Hematopoietic multipotent progenitor cell treated with erythropoietin and hydrocortisone succinate and interleukin-3 and kit ligand, for 15 days (in vitro differentiated cells): ENCODE measurements at regions not wholly inside any gene's neighbourhood (a gene's known extent, or its start where the extent isn't known, plus 50 kb on each side); places are given as distances from the start of the nearest gene placed in this dataset.
"Not testable (repeated sequence)": the region's sequence is repeated elsewhere in the genome, so short reads cannot be mapped to it uniquely, and the experiment has no call there.

Experiments
- DNase-seq: peaks from one replicate; pipeline ENCODE4 v3.0.0-alpha.2; 2015; ENCODE audit warnings: low spot score

DNA sequence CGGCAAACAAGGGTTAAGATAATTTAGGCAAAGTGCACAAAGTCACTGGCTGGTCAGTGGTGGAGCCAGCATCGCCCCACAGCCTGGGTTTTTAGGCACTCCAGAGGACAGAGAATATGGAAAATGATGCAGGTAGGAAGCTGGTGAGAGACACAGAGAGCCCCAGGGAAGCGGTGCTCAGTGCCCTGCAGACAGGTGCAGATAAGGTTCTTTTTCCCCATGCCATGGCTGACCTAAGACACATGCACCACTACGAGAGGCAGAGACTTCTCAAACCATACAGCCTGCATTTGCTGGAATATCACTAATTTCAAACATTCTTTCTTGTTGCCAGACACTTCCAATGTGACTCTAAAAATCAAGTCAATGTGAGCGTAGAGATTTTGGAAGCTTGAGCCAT is 205.7 kb upstream of the APCDD1 start:
- no peak for DNase-seq

DNA sequence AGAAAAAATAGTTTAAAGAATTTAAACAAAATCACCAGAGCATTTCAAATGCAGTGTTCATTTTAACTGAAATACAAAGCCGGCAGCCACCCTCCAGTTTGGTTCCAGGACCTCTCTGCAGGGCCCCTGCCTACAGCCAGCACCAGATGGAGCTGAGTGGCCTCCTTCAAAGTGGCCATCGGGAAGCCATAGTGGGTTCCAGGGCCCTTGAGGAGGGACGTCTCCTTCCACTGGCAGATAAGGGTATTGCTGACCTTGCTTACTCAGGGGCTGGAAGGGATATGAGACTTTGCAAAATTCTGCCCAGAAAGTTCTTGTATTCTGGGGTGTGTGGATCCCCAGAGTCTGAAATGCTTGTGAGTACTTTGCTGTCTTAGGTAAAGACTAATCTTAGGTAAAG is 205.2 kb upstream of the APCDD1 start:
- no peak for DNase-seq

- no peak for DNase-seq
Observed at GRCh38 chr18:10249801-10250200, 204.6 kb upstream of the APCDD1 start.

- no peak for DNase-seq
Observed at GRCh38 chr18:10252494-10252893, 201.9 kb upstream of the APCDD1 start.

- DNase-seq: no peak
Observed at GRCh38 chr18:10252952-10253705, 201.3 kb upstream of the APCDD1 start.

DNA sequence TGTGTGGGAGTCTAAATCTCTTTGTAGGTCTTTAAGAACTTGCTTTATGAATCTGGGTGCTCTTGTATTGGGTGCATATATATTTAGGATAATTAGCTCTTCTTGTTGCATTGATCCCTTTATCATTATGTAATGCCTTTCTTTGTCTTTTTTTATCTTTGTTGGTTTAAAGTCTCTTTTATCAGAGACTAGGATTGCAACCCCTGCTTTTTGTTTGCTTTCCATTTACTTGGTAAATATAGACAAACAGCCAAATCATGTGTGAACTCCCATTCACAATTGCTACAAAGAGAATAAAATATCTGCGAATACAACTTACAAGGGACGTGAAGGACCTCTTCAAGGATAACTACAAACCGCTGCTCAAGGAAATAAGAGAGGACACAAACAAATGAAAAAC is 198.2 kb upstream of the APCDD1 start:
- DNase-seq: not testable (repeated sequence)

GRCh38 chr18:10258836-10259474 is 195.5 kb upstream of the APCDD1 start:
- DNase-seq: no peak

GRCh38 chr18:10259901-10260300 is 194.5 kb upstream of the APCDD1 start:
- DNase-seq: no peak

DNA sequence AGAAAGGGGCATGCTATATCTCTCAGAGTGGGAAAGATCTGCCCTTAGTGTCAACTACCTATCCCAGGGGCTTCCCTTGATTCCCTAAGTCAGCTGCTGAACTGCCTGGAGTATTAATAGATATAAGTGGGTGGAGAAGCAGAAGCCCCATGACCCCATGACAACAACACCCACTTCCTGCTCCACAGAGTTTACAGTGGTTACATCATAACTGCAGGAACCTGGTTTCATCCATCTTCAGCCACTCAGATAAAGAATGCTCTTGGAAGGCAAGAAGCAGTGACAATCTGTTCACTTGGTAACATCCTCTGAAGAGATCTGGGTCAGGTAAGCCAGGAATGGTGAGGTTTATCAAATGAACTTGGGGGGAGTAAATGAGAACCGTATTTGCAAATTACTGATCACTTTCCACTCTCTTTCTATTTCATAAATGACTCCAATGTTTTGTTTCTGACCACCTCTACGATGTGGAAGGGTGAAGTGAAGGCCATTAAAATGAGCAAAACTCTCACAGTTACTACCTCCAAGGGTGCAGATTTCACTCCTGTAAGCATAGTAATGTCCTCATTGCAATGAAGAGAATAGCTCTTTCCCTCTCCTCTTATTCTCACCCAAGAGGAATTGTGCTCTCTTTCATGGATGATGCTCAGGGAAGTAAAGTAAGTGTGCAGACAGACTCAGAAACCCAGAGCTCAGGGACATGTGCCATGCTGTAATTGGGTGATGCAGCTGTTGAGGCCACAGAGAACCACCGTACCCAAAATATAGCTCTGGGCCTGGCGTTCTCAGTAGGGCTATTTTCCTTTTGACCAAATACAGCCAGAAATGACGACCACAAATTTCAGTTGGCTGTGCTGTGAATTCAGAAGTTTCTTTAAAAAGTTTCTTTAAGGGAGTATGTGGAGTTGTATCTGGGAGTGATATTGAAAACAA is 192.8 kb upstream of the APCDD1 start:
- DNase-seq: no peak

DNA sequence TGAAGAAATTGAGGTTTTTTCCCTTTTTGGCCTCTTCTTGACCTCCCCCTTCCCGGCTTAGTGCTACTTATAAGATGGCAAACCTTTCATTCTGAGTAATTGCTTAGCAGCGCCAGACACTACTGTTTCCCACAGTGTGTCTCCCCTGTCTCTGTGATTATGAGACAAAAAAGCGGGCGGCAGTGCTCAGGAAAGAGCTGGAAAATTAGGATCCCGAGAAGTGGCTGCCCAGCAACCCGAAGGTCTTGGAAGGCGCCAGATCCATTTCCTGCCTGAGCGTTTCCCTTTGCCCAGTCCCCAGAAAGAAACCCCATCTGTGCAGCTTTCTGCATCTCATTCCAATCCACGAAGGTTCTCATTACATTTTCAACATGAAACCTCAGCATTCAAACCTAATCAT is 191.9 kb upstream of the APCDD1 start:
- DNase-seq: no peak

GRCh38 chr18:10264260-10264659 is 190.2 kb upstream of the APCDD1 start:
- DNase-seq: no peak

GRCh38 chr18:10265560-10266333 is 188.7 kb upstream of the APCDD1 start:
- DNase-seq: no peak

DNA sequence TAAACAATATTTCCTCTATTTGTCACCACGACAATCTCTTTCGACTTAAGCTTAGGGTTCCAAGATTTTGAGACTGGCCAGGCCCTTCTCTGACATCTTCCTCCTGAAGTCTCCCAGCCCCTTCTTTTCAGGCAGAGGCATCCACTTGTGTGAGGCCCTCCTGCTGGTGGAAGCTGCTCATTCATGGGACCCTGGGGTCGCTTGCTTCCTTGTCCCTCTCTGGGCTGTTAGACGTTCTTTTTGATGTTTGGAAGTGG is 188.2 kb upstream of the APCDD1 start:
- DNase-seq: no peak

DNA sequence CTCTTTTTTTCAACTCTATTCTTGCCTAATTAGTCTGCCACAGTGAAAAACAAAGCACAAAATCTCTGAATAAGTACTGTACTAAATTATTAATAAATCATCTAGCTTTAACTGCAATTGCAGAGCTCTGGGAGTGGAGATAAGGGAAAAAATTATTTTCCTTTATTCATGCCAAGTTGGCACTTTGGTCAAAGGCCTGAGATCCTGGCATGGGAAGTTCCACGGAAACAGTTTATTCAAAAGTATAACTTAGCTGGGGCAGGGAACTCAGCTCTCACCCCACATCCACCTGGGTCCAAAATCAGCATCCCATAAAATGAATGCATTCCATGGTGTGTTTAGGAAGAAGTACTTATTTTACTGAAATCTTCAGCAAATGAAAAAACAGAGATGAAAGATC is 185.2 kb upstream of the APCDD1 start:
- DNase-seq: no peak

DNA sequence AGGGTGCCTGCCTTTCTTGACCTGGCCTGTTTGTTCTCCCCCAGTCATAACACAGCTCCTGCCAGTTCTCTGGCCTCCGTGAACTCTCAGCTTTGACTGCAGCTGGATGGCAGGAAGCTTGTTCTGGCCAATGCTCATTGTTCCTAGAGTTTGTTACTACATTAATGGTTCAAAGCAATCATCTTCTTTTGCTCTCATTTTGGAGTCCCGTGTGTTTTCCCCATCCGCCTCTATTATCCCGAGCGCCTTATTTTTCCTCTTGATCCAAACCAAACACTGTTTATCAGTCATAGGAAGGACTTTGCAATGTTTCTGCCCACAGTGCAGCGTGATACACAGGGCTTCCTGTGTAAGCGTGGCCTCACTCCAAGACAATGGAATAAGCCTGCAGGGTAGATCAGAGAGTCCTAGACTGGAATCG is 184.3 kb upstream of the APCDD1 start:
- DNase-seq: no peak

DNA sequence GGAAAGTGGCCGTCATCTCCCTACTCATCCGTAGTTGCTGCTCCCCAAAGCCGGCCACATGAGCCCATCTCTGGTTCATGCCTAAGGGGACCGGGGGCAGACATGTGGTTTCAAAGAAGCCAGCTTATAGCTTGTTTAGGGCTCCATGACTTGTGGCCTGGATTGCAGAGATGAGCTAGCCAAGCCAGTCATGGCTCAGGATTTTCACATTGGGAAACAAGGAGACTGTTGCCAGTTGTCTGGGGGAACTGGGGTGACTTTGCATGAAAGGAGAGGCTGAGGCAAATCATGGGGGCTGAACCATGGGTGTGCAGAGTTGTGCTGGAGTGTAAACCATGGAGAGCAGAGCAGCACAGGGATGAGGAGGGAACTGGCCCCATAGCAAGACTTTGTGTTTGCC is 183.0 kb upstream of the APCDD1 start:
- no peak for DNase-seq

- DNase-seq: no peak
Observed at GRCh38 chr18:10274301-10274700, 180.1 kb upstream of the APCDD1 start.

DNA sequence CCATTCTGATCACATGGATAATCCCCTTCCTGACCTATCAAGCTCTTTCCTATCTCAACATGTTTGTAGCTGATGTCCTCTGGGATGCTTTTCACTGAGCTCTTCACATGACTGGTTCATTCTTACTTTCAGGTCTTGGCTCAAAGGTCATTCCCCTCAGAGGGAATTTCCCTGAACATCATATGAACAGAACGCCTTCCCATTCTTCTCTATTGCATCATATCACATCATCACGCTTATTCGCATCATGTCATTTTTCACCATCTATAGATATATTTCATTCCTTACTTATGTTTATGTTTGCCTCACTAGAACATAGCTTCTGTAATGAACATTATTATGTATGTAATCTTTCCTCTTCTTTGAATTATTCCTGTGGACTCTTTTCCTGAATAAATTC is 178.9 kb upstream of the APCDD1 start:
- DNase-seq: no peak

DNA sequence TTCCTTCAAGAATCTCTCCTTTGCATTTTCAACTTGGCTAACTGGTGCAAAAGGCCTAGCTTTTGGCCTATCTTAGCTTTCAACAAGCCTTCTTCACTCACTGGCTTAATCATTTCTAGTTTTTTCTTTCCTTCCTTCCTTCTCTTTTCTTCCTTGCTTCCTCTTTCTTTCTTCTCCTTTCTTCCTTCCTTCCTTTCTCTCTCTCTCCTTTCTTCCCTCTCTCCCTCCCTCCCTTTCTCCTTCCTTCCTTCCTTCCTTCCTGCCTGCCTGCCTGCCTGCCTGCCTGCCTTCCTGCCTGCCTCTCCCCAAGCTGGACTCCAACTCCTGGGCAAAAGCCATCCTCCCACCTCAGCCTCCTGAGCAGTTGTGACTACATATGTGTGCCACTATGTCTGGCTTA is 176.2 kb upstream of the APCDD1 start:
- DNase-seq: no peak

- no peak for DNase-seq
Observed at GRCh38 chr18:10279471-10279870, 175.0 kb upstream of the APCDD1 start.

GRCh38 chr18:10279905-10280644 is 174.4 kb upstream of the APCDD1 start:
- no peak for DNase-seq
